ENCODE measurements at regions not wholly inside any gene's neighbourhood (a gene's known extent, or its start where the extent isn't known, plus 50 kb on each side); places are given as distances from the start of the nearest gene placed in this dataset.

GRCh38 chr9:16069671-16070454 is 517.0 kb downstream of the CCDC171 start:
- TF ChIP-seq CTCF (conservative IDR thresholded peaks at IDR 0.05) (no peak), ZFX (IDR thresholded peaks at IDR 0.05) (no peak)
